ENCODE measurements at regions not wholly inside any gene's neighbourhood (a gene's known extent, or its start where the extent isn't known, plus 50 kb on each side); places are given as distances from the start of the nearest gene placed in this dataset.

DNA sequence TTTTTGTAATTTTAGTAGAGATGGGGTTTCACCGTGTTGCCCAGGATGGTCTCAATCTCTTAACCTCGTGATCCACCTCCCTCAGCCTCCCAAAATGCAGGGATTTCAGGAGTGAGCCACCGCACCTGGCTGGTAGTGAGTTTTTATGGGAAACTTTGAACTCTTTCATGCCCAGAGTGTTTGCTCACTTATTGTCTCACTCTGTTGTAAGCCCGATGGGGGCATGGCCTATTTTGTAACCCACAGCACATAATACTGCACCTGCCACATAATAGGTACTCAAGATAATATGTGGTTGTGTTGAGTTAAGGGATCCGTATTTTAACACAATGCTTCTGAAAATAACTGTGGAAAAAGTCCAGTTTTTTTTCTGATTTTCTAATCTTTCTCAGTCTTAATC lies 109.6 kb upstream of the GIMD1 start:
- TF ChIP-seq, protein P1, sequence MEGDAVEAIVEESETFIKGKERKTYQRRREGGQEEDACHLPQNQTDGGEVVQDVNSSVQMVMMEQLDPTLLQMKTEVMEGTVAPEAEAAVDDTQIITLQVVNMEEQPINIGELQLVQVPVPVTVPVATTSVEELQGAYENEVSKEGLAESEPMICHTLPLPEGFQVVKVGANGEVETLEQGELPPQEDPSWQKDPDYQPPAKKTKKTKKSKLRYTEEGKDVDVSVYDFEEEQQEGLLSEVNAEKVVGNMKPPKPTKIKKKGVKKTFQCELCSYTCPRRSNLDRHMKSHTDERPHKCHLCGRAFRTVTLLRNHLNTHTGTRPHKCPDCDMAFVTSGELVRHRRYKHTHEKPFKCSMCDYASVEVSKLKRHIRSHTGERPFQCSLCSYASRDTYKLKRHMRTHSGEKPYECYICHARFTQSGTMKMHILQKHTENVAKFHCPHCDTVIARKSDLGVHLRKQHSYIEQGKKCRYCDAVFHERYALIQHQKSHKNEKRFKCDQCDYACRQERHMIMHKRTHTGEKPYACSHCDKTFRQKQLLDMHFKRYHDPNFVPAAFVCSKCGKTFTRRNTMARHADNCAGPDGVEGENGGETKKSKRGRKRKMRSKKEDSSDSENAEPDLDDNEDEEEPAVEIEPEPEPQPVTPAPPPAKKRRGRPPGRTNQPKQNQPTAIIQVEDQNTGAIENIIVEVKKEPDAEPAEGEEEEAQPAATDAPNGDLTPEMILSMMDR (IDR thresholded peaks at IDR 0.05) = no peak

DNA sequence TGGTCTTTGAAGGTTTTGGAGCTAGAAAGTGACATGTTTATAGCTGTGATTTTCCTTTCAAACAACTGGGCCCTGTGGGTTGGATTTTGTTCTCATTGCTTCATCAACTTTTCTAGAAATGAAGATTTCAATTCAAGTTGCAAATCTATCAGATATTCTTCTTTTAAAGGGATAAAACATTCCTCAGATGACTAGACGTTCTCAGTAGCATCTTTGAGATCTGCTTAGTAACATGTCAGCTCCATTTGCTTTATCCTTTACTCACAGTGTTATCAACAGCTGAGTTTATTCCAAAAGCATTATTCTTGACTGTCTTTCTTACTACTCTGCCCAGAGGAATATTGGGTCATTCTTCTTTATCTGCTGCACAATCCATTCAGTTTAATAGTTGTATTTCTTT lies 108.2 kb upstream of the GIMD1 start:
- TF ChIP-seq, protein P1 (IDR thresholded peaks at IDR 0.05) = no peak

DNA sequence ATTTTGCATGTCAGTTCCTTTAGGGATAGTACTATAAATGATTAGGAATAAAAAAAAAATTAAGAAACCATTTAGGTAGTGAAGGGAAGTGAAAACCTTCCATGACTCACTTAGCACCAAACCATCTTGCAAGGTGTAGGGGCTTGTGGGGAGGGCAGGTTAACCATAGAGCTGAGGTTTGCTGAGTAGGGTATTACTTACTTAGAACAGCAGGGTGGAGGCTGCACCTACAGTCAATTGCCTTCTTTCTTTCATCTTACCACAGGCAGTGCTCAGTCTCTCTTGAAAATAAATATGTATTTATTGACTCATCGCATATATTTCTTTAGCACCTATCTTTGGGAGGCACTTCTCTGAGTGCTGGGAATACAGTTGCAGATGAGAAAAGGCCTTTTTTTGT lies 104.9 kb upstream of the GIMD1 start:
- TF ChIP-seq, protein P1 (IDR thresholded peaks at IDR 0.05) = no peak

DNA sequence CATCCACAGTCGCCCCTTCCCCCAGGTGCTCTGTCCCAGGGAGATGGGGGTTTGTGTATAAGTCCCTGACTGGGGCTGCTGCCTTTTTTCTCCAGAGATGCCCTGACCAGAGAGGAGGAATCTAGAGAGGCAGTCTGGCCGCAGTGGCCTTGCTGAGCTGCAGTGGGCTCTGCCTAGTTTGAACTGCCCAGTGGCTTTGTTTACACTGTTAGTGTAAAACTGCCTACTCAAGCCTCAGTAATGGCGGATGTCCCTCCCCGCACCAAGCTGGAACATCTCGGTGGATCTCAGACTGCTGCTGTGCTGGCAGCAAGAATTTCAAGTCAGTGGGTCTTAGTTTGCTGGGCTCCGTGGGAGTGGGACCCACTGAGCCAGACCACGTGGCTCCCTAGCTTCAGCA lies 102.6 kb upstream of the GIMD1 start:
- TF ChIP-seq, protein P1 (IDR thresholded peaks at IDR 0.05) = no peak

DNA sequence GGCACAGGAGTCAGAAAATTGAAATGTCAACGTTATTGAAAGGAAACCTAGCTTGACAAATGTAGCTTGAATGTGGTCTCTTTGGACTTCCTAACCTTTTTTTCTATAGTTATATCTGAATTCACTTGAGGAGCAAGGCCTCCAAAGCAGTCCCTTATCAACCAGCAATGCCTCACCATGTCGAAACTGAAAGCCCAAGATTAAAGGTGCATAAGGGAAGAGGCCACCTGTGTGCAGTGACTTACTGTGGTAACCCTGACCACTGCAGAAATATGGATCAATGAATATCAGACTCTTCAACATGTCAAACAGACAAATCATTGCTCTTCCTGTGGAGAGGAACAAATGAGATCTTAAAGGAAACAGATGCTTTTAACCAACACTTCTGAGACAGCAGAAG lies 95.0 kb upstream of the GIMD1 start:
- TF ChIP-seq, protein P1 (IDR thresholded peaks at IDR 0.05) = no peak

DNA sequence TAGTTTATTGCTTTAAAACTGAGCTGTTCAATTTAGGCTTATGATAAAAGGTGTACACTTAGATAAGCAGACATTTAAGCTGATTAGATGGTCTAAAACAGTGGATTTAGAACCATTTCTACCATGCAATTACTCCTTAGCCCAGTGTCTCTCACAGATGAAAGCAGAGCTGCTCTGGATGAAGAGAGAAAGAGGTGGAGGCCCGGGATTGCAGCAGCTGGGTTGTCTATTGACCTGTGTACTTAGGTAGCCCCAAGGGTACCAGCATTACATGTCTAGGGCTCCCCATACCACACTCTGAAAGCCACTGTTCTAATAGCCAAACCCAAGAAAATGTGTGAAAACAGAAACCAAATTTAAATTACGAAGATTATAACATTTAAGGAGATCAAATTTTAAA lies 86.0 kb upstream of the GIMD1 start:
- TF ChIP-seq, protein P1 (IDR thresholded peaks at IDR 0.05) = no peak

DNA sequence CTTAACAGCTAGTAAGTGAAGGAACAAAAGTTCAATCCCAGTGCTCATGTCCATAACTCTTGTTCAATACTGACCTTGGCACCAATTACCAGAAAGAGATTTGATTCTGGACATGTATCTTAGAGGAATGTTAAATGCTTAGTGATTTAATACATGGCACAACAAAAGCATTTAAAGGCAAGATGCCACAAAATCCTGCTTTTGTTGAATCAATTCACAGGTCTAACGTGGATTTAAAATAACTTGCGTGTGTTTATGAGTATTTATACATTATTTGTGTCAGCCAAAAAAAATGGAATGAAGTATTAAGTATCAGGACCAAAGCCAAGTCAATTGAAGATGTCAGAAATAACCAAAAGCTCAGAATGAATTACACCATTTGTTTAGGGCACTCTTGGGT lies 85.4 kb upstream of the GIMD1 start:
- TF ChIP-seq, protein P1 (IDR thresholded peaks at IDR 0.05) = no peak

DNA sequence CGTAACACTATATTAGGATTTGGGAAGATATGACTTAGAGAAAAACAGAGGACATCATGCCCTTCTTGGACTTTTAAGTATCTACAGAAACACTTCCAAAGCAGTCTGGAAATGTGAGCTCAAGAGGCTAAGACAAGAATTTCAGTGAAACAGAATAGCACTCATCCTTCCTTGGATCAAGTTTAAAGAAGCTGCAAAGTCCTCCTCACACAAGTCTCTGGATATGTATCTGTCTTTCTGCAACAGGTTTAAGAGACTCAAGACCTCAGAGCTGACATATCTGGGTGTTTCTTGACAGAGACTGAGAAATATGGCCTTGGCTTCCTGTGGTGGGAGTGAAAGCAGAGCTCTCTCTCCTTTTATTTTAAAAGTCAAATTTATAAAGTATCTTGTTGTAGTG lies 82.5 kb upstream of the GIMD1 start:
- TF ChIP-seq, protein P1 (IDR thresholded peaks at IDR 0.05) = no peak

All from LNCAP (cell line).